Adrenal gland (tissue), 5 donors: ENCODE measurements at regions not wholly inside any gene's neighbourhood (a gene's known extent, or its start where the extent isn't known, plus 50 kb on each side); places are given as distances from the start of the nearest gene placed in this dataset.

Experiments
- POLR2A ChIP-seq, 2 donors: fragments of 450-650 bp; IDR thresholded peaks; one replicate each; pipeline ENCODE4 v1.6.1; 2017; ENCODE audit warnings: antibody characterized with exemption in 2 of 2, mild to moderate bottlenecking in 2 of 2, moderate library complexity in 1 of 2
- TF ChIP-seq, protein P1 (sequence below), 6 experiments: fragments of 450-650 bp in 4 of 6; fragments of 200-600 bp in 2 of 6; sonication (generic) in 1 of 6; IDR thresholded peaks; 1 replicate in 5 of 6; 2 replicates in 1 of 6; pipeline versions ENCODE4 v1.5.1 to v1.8.0; 2016 to 2021; ENCODE audit warnings: antibody characterized with exemption in 6 of 6, mild to moderate bottlenecking in 2 of 6, moderate library complexity in 1 of 6
- donor health status: DM: no; HTN: no; CAD: no.

DNA sequence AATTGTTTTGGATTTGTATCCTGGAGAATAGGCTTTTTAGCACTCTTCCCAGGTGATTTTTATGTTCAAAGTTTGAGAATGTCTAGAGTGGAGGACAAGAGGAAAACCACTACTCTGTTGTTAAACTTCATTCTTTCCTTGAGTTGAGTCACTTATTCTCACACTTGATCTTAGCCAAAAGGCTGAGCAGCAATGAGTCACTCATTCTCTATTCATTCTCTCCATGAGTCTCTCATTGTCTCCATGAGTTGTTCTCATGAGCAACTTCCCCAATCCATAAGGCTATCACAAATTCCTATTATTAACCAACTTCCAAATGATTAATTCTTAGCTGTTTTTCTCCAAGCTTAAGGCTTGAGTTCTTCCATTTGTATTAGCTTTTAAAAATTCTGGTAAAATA is 1393.3 kb downstream of the CDH8 start:
- TF ChIP-seq, protein P1, sequence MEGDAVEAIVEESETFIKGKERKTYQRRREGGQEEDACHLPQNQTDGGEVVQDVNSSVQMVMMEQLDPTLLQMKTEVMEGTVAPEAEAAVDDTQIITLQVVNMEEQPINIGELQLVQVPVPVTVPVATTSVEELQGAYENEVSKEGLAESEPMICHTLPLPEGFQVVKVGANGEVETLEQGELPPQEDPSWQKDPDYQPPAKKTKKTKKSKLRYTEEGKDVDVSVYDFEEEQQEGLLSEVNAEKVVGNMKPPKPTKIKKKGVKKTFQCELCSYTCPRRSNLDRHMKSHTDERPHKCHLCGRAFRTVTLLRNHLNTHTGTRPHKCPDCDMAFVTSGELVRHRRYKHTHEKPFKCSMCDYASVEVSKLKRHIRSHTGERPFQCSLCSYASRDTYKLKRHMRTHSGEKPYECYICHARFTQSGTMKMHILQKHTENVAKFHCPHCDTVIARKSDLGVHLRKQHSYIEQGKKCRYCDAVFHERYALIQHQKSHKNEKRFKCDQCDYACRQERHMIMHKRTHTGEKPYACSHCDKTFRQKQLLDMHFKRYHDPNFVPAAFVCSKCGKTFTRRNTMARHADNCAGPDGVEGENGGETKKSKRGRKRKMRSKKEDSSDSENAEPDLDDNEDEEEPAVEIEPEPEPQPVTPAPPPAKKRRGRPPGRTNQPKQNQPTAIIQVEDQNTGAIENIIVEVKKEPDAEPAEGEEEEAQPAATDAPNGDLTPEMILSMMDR (IDR thresholded peaks at IDR 0.05), result no peak
- no peak for TF ChIP-seq POLR2A (IDR thresholded peaks at IDR 0.05)
